Suprapubic skin (tissue), 4 donors: ENCODE measurements at regions not wholly inside any gene's neighbourhood (a gene's known extent, or its start where the extent isn't known, plus 50 kb on each side); places are given as distances from the start of the nearest gene placed in this dataset.

Source experiments
- CTCF ChIP-seq, 2 donors: fragments of 200-600 bp in 1 of 2; fragments of 450-650 bp in 1 of 2; sonication (generic) in 1 of 2; IDR thresholded peaks; one replicate each; pipeline ENCODE4 v1.5.1; 2016 to 2019; ENCODE audit warnings: antibody characterized with exemption in 2 of 2, mild to moderate bottlenecking in 1 of 2, moderate library complexity in 1 of 2
- EP300 ChIP-seq: sonication (generic); formaldehyde crosslinking; IDR thresholded peaks from one replicate; pipeline ENCODE4 v1.6.1; 2017; ENCODE audit warnings: antibody characterized with exemption
- POLR2A ChIP-seq, 2 donors: fragments of 450-650 bp; IDR thresholded peaks; one replicate each; pipeline ENCODE4 v1.6.1; 2017; ENCODE audit warnings: antibody characterized with exemption in 2 of 2, mild to moderate bottlenecking in 2 of 2, moderate library complexity in 2 of 2
- POLR2AphosphoS5 ChIP-seq, 3 donors: sonication (generic); formaldehyde crosslinking; IDR thresholded peaks; one replicate each; pipeline ENCODE4 v1.6.1; 2017; ENCODE audit warnings: antibody characterized with exemption in 3 of 3

GRCh38 chr1:175833951-175834350 is 90.6 kb upstream of the TNR start:
- TF ChIP-seq CTCF (IDR thresholded peaks at IDR 0.05) (no peak), POLR2AphosphoS5 (IDR thresholded peaks at IDR 0.05) (no peak), EP300 (no peak), POLR2A (IDR thresholded peaks at IDR 0.05) (no peak)
